Pulmonary artery endothelial cell (primary cell): ENCODE measurements at regions not wholly inside any gene's neighbourhood (a gene's known extent, or its start where the extent isn't known, plus 50 kb on each side); places are given as distances from the start of the nearest gene placed in this dataset.
"Not testable (repeated sequence)": the region's sequence is repeated elsewhere in the genome, so short reads cannot be mapped to it uniquely, and the experiment has no call there.

Source experiments
- DNase-seq: peaks from one replicate; pipeline ENCODE4 v3.0.0-alpha.2; 2011; ENCODE audit warnings: low read depth, low spot score

GRCh38 chr6:78500299-78501089 is 366.9 kb upstream of the IRAK1BP1 start:
- DNase-seq: no peak

GRCh38 chr6:78502386-78502887 is 364.9 kb upstream of the IRAK1BP1 start:
- DNase-seq: no peak

GRCh38 chr6:78505178-78505577 is 362.2 kb upstream of the IRAK1BP1 start:
- no peak for DNase-seq

GRCh38 chr6:78511009-78511408 is 356.3 kb upstream of the IRAK1BP1 start:
- no peak for DNase-seq

GRCh38 chr6:78513856-78514255 is 353.5 kb upstream of the IRAK1BP1 start:
- no peak for DNase-seq

GRCh38 chr6:78515271-78515670 is 352.1 kb upstream of the IRAK1BP1 start:
- no peak for DNase-seq

- DNase-seq: no peak
Observed at GRCh38 chr6:78517399-78517798, 350.0 kb upstream of the IRAK1BP1 start.

GRCh38 chr6:78523622-78524021 is 343.7 kb upstream of the IRAK1BP1 start:
- no peak for DNase-seq

GRCh38 chr6:78525976-78526375 is 341.4 kb upstream of the IRAK1BP1 start:
- DNase-seq: no peak

GRCh38 chr6:78526432-78526831 is 340.9 kb upstream of the IRAK1BP1 start:
- DNase-seq: no peak

GRCh38 chr6:78528926-78529325 is 338.4 kb upstream of the IRAK1BP1 start:
- DNase-seq: no peak

GRCh38 chr6:78530208-78530607 is 337.1 kb upstream of the IRAK1BP1 start:
- DNase-seq: no peak

- peak; percentile 2 for DNase-seq
Observed at GRCh38 chr6:78533426-78533825, 333.9 kb upstream of the IRAK1BP1 start.

- peak; percentile 4 for DNase-seq
Observed at GRCh38 chr6:78533876-78534275, 333.5 kb upstream of the IRAK1BP1 start.

GRCh38 chr6:78538002-78538401 is 329.3 kb upstream of the IRAK1BP1 start:
- DNase-seq: no peak

GRCh38 chr6:78547636-78548035 is 319.7 kb upstream of the IRAK1BP1 start:
- not testable (repeated sequence) for DNase-seq

GRCh38 chr6:78551361-78551760 is 316.0 kb upstream of the IRAK1BP1 start:
- no peak for DNase-seq

- DNase-seq: no peak
Observed at GRCh38 chr6:78552435-78552834, 314.9 kb upstream of the IRAK1BP1 start.

GRCh38 chr6:78554341-78554740 is 313.0 kb upstream of the IRAK1BP1 start:
- no peak for DNase-seq

GRCh38 chr6:78559056-78559455 is 308.3 kb upstream of the IRAK1BP1 start:
- DNase-seq: no peak

- peak; percentile 4 for DNase-seq
Observed at GRCh38 chr6:78561015-78561414, 306.3 kb upstream of the IRAK1BP1 start.

- DNase-seq: no peak
Observed at GRCh38 chr6:78565997-78566396, 301.4 kb upstream of the IRAK1BP1 start.

GRCh38 chr6:78570044-78570443 is 297.3 kb upstream of the IRAK1BP1 start:
- DNase-seq: no peak
